A673 (cell line): ENCODE measurements at regions not wholly inside any gene's neighbourhood (a gene's known extent, or its start where the extent isn't known, plus 50 kb on each side); places are given as distances from the start of the nearest gene placed in this dataset.

Experiments used
- BruUV-seq: library from RNA; stranded (reverse); fragments of 400-500 nt; replicated peaks from 2 replicates; lab custom pipeline; 2021; lab: Mats Ljungman, UMichigan
- CTCF ChIA-PET: fragments of 300-600 bp; sonication (Branson Sonifier 250); formaldehyde crosslinking; loops from one replicate; lab custom pipeline; 2022; ENCODE audit warnings: antibody characterized with exemption; lab: Charles Lee
- POLR2A ChIA-PET: fragments of 300-600 bp; sonication (Branson Sonifier 250); formaldehyde crosslinking; loops from one replicate; lab custom pipeline; 2022; ENCODE audit warnings: antibody characterized with exemption; ENCODE audit not compliant: low non-redundant PET; lab: Charles Lee
- DNase-seq: peaks from one replicate; pipeline ENCODE4 v3.0.0-alpha.2; 2015; ENCODE audit warnings: low spot score
- H3K27ac ChIP-seq: fragments of 200-600 bp; sonication (generic); 2 replicates; pipeline ENCODE4 v1.5.1; 2016; ENCODE audit warnings: mixed run types, low read depth, mild to moderate bottlenecking, mixed read lengths, antibody characterized with exemption, low read length; ENCODE audit not compliant: poor library complexity, severe bottlenecking
- H3K27me3 ChIP-seq: fragments of 200-600 bp; sonication (generic); replicated peaks from 2 replicates; pipeline ENCODE4 v1.6.1; 2017; ENCODE audit warnings: mixed run types, low read depth, mild to moderate bottlenecking, mixed read lengths, antibody characterized with exemption, low read length; ENCODE audit not compliant: insufficient read depth, poor library complexity
- H3K36me3 ChIP-seq: fragments of 200-600 bp; sonication (generic); 2 replicates; pipeline ENCODE4 v1.6.1; 2016; ENCODE audit warnings: mixed run types, mild to moderate bottlenecking, mixed read lengths, antibody characterized with exemption, low read length; ENCODE audit not compliant: insufficient read depth, poor library complexity, severe bottlenecking
- H3K4me1 ChIP-seq: fragments of 200-600 bp; sonication (generic); 2 replicates; pipeline ENCODE4 v1.6.1; 2017; ENCODE audit warnings: mixed run types, mild to moderate bottlenecking, mixed read lengths, antibody characterized with exemption, low read length; ENCODE audit not compliant: insufficient read depth, poor library complexity, severe bottlenecking
- H3K4me3 ChIP-seq: fragments of 200-600 bp; sonication (generic); 2 replicates; pipeline ENCODE4 v1.5.1; 2016; ENCODE audit warnings: low read depth, mixed run types, mild to moderate bottlenecking, mixed read lengths, low read length; ENCODE audit not compliant: poor library complexity, severe bottlenecking
- H3K9me3 ChIP-seq: fragments of 200-600 bp; sonication (generic); 2 replicates; pipeline ENCODE4 v1.6.1; 2016; ENCODE audit warnings: mixed run types, low read depth, mild to moderate bottlenecking, mixed read lengths, antibody characterized with exemption, low read length; ENCODE audit not compliant: poor library complexity, severe bottlenecking
- EZH2 ChIP-seq: fragments of 200-600 bp; sonication (generic); IDR thresholded peaks from 2 replicates; pipeline ENCODE4 v1.6.1; 2017; ENCODE audit warnings: borderline replicate concordance, low read depth, mild to moderate bottlenecking, mixed read lengths, antibody characterized with exemption, low read length; ENCODE audit not compliant: poor library complexity, severe bottlenecking
- intact Hi-C: fragments of 100-400 bp; cut with micrococcal nuclease; formaldehyde crosslinking; loops from one replicate; pipeline ENCODE4 v1.10.0; 2022; ENCODE audit not compliant: unreplicated experiment
- TF ChIP-seq, protein P1 (sequence below): fragments of 300-800, 200-600 bp; sonication (generic); conservative IDR thresholded peaks from 2 replicates; pipeline ENCODE4 v1.5.1; 2017; ENCODE audit warnings: low read depth, mild to moderate bottlenecking, antibody characterized with exemption, low read length, moderate library complexity, mixed read lengths

GRCh38 chr6:113480616-113481015 lies 376.5 kb upstream of the MARCKS start:
- CTCF ChIA-PET: no interaction called here
- POLR2A ChIA-PET: no interaction called here
- H3K36me3 ChIP-seq: no peaks in the 10 kb centered on the region
- H3K4me3 ChIP-seq: no peak overlapping the region
- intact Hi-C loops: no loop called here
- TF ChIP-seq, protein P1, sequence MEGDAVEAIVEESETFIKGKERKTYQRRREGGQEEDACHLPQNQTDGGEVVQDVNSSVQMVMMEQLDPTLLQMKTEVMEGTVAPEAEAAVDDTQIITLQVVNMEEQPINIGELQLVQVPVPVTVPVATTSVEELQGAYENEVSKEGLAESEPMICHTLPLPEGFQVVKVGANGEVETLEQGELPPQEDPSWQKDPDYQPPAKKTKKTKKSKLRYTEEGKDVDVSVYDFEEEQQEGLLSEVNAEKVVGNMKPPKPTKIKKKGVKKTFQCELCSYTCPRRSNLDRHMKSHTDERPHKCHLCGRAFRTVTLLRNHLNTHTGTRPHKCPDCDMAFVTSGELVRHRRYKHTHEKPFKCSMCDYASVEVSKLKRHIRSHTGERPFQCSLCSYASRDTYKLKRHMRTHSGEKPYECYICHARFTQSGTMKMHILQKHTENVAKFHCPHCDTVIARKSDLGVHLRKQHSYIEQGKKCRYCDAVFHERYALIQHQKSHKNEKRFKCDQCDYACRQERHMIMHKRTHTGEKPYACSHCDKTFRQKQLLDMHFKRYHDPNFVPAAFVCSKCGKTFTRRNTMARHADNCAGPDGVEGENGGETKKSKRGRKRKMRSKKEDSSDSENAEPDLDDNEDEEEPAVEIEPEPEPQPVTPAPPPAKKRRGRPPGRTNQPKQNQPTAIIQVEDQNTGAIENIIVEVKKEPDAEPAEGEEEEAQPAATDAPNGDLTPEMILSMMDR: no peak
- TF ChIP-seq EZH2: no peak
- DNase-seq: no peak
- H3K27me3 ChIP-seq: no peaks in the 10 kb centered on the region
- H3K9me3 ChIP-seq: no peaks in the 10 kb centered on the region
- no peaks in the 10 kb centered on the region for H3K4me1 ChIP-seq
- H3K27ac ChIP-seq: no peak overlapping the region
- no TSS peak for BruUV-seq

DNA sequence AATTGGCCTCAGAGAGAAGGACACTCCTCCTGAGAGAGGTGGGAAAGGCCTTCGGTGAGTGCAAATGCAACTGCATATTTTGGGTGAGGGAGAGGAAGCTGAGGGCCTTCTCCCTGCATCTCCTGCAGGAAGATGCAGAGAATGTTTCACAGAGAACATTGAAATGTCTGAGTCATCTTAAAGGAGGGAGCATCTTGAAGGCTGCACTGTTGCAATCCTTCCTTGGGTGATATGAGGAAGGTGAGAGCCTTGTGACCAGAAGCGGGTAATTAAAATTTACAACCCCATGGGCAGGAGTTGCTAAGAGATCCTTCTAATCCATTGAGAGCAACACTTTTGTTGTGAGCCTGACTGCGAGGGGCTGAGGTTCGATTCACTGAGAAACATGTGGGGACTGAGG lies 375.7 kb upstream of the MARCKS start:
- Histone ChIP-seq H3K36me3 (no peaks in the 10 kb centered on the region), H3K4me3 (no peak overlapping the region), H3K9me3 (no peaks in the 10 kb centered on the region), H3K27ac (no peak overlapping the region), H3K4me1 (no peaks in the 10 kb centered on the region), H3K27me3 (no peaks in the 10 kb centered on the region)
- no peak for DNase-seq
- intact Hi-C loops: no loop called here
- BruUV-seq: no TSS peak
- ChIA-PET CTCF (no interaction called here), POLR2A (no interaction called here)
- TF ChIP-seq EZH2: no peak
- TF ChIP-seq, protein P1: no peak

GRCh38 chr6:113481910-113482309 lies 375.2 kb upstream of the MARCKS start:
- H3K4me1 ChIP-seq: no peaks in the 10 kb centered on the region
- no peaks in the 10 kb centered on the region for H3K27me3 ChIP-seq
- no TSS peak for BruUV-seq
- no peaks in the 10 kb centered on the region for H3K36me3 ChIP-seq
- ChIA-PET POLR2A (no interaction called here), CTCF (no interaction called here)
- no peak overlapping the region for H3K4me3 ChIP-seq
- no peak overlapping the region for H3K27ac ChIP-seq
- intact Hi-C loops: no loop called here
- no peaks in the 10 kb centered on the region for H3K9me3 ChIP-seq
- no peak for TF ChIP-seq EZH2
- TF ChIP-seq, protein P1: no peak
- DNase-seq: no peak
